Mesodermal cell (in vitro differentiated cells): ENCODE measurements at regions not wholly inside any gene's neighbourhood (a gene's known extent, or its start where the extent isn't known, plus 50 kb on each side); places are given as distances from the start of the nearest gene placed in this dataset.
"Not testable (repeated sequence)": the region's sequence is repeated elsewhere in the genome, so short reads cannot be mapped to it uniquely, and the experiment has no call there.

Experiments
- H3K27ac ChIP-seq: 2 replicates; pipeline ENCODE4 v1.7.0; 2013; ENCODE audit warnings: mild to moderate bottlenecking, low read depth, low read length, moderate library complexity; ENCODE audit not compliant: severe bottlenecking
- H3K36me3 ChIP-seq: 2 replicates; pipeline ENCODE4 v1.7.1; 2013; ENCODE audit warnings: mild to moderate bottlenecking, low read length, moderate library complexity; ENCODE audit not compliant: control insufficient read depth, insufficient read depth
- H3K4me1 ChIP-seq: one replicate; pipeline ENCODE4 v1.7.1; 2013; ENCODE audit warnings: mild to moderate bottlenecking, low read length; ENCODE audit not compliant: insufficient read depth, control insufficient read depth, poor library complexity, severe bottlenecking
- H3K4me3 ChIP-seq: 2 replicates; pipeline ENCODE4 v1.7.0; 2013; ENCODE audit warnings: low read length, control low read depth, mild to moderate bottlenecking; ENCODE audit not compliant: insufficient read depth, poor library complexity, severe bottlenecking; ENCODE audit errors: extremely low read depth
- H3K9me3 ChIP-seq: 2 replicates; pipeline ENCODE4 v1.7.1; 2013; ENCODE audit warnings: mild to moderate bottlenecking, low read length, moderate library complexity; ENCODE audit not compliant: control insufficient read depth
- WGBS, 2 experiments: methylation state at CpG; one replicate each; pipeline ENCODE4 v1.1.5; 2013; ENCODE audit warnings: missing lambda C conversion rate in 2 of 2; ENCODE audit not compliant: insufficient coverage in 2 of 2; 5-methylcytosine and 5-hydroxymethylcytosine counted together

DNA sequence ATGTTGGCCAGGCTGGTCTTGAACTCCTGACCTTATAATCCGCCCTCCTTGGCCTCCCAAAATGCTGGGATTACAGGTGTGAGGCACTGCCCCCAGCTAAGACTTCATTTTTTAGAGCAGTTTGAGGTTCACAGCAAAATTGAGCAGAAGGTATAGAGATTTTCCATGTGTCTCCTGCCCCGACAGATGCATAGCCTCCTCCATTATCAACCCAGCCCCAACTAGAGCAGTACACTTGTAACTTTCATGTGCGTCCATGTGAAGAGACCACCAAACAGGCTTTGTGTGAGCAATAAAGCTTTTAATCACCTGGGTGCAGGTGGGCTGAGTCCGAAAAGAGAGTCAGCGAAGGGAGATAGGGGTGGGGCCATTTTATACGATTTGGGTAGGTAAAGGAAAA lies 179.1 kb downstream of the CD83 start:
- not testable (repeated sequence) for H3K27ac ChIP-seq, H3K9me3 ChIP-seq, H3K4me3 ChIP-seq, H3K4me1 ChIP-seq, H3K36me3 ChIP-seq
- 54 to 55% methylated on average over 4 to 5 of the region's 6 CpGs for WGBS, 2 experiments

DNA sequence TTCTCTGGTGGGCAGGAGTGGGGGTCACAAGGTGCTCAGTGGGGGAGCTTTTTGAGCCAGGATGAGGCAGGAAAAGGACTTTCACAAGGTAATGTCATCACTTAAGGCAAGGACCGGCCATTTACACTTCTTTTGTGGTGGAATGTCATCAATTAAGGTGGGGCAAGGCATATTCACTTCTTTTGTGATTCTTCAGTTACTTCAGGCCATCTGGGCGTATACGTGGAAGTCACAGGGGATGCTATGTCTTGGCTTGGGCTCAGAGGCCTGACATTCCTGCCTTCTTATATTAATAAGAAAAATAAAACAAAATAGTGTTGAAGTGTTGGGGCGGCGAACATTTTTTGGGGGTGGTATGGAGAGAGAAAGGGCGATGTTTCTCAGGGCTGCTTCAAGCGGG lies 179.5 kb downstream of the CD83 start:
- not testable (repeated sequence) for H3K4me1 ChIP-seq, H3K27ac ChIP-seq, H3K4me3 ChIP-seq, H3K9me3 ChIP-seq, H3K36me3 ChIP-seq
- WGBS, 2 experiments, result 57 to 80% methylated on average over 1 of the region's 7 CpGs

DNA sequence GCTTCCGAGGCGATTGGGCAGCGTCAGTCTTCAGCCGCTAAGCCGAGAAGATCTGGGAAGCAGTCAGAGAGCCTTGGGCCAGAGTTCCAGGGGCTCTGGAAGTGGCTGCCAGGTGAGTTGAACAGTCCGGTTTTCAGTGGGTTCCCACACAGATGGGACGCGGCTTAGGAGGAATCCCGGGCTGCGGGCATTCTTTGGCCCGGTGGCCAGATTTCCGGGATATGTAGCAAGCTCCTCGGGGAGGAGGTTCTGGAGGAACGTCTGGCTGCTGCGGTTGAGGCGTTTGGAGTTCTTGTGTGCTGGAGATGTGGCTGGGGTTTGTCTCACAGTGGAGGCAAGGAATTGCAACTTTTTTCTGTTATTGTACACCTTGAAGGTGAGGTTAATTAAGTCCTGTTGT lies 182.6 kb downstream of the CD83 start:
- H3K4me1 ChIP-seq, H3K9me3 ChIP-seq, H3K4me3 ChIP-seq, H3K27ac ChIP-seq, H3K36me3 ChIP-seq: not testable (repeated sequence)
- WGBS, 2 experiments, result 91 to 93% methylated on average over 13 to 16 of the region's 16 CpGs

DNA sequence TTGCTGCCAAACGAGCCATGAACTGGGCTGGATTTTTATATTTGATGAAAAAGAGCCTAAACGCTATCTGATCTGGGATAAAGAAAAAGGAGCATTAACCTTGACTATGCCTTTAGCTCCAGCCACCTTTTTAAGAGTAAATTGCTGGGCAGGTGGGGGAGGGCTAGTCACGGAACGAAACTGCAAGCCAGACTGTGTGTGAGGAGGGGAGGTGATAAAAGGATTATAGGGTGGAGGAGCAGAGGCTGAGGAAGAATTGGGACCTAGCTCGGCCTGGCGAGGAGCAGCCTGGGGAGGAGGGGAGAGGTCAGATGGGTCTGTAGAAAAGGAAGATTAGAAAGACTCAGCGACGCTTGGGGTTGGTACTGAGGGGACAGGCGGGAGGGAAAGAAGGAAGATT lies 183.1 kb downstream of the CD83 start:
- not testable (repeated sequence) for H3K9me3 ChIP-seq, H3K4me1 ChIP-seq, H3K27ac ChIP-seq, H3K36me3 ChIP-seq, H3K4me3 ChIP-seq
- no CpG with 5 or more reads among the region's 9 CpGs for WGBS, 2 experiments

DNA sequence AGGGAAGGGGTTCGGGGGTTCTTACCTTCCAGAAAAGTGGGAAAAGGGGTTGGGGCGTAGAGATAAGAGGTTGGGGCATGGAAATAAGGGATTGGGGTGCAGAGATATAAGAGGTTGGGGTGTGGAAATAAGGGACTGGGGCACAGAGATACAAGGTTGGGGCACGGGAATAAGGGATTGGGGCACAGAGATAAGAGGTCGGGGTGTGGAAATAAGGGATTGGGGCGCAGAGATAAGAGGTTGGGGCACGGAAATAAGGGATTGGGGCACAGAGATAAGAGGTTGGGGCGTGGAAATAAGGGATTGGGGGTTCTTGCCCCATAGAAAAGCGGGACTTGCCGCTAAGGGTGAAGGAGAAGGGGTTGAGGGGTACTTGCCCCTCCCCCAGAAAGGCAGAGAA lies 183.9 kb downstream of the CD83 start:
- not testable (repeated sequence) for H3K4me1 ChIP-seq, H3K9me3 ChIP-seq, H3K4me3 ChIP-seq, H3K36me3 ChIP-seq, H3K27ac ChIP-seq
- 64 to 73% methylated on average over 2 to 3 of the region's 9 CpGs for WGBS, 2 experiments

DNA sequence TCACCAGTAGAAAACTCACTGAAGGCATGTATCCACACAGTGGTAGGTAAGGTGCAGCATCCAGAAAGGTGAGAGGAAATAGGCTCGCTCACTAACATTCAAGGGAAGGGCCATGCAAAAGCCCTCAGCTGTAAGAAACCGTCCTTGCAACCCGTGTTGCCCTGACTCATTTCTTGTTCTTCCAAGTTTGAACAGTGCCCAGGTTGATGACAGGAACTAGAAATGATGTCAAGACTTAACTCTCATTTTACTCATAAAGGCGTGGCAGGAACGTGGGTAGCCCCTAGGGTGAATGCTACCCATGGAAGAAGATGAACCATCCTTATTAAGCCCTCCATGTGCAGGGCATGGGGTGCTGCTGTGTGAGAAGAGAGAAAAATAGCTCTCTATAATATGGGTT lies 187.6 kb downstream of the CD83 start:
- WGBS, 2 experiments, result 91 to 96% methylated on average over 3 of the region's 5 CpGs
- H3K4me3 ChIP-seq, result no peak overlapping the region
- no peaks in the 10 kb centered on the region for H3K9me3 ChIP-seq
- no peak overlapping the region for H3K27ac ChIP-seq
- H3K4me1 ChIP-seq, result no peaks in the 10 kb centered on the region
- H3K36me3 ChIP-seq, result no peaks in the 10 kb centered on the region

DNA sequence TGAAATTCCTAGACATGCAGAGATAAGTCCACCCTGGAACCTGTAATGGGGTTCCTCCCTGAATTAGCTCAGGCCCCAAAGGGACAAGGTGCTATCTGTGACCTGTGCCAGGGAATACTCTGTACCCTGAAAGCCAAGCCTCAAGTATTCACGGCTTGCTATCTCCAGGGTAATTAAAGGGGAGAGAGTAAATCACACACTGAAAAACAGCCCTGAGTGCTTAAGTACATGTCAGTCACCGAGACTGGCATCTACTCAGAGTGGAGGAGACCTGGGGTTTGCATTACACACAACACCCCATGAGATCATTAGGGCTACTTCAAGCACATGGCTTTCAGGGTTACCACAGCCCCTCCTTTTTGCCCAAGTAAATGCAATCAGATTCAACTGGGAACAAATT lies 188.1 kb downstream of the CD83 start:
- Histone ChIP-seq H3K27ac (no peak overlapping the region), H3K4me1 (no peaks in the 10 kb centered on the region), H3K36me3 (no peaks in the 10 kb centered on the region), H3K4me3 (no peak overlapping the region), H3K9me3 (no peaks in the 10 kb centered on the region)
- WGBS, 2 experiments, result 52 to 84% methylated on average over 2 of the region's 2 CpGs

DNA sequence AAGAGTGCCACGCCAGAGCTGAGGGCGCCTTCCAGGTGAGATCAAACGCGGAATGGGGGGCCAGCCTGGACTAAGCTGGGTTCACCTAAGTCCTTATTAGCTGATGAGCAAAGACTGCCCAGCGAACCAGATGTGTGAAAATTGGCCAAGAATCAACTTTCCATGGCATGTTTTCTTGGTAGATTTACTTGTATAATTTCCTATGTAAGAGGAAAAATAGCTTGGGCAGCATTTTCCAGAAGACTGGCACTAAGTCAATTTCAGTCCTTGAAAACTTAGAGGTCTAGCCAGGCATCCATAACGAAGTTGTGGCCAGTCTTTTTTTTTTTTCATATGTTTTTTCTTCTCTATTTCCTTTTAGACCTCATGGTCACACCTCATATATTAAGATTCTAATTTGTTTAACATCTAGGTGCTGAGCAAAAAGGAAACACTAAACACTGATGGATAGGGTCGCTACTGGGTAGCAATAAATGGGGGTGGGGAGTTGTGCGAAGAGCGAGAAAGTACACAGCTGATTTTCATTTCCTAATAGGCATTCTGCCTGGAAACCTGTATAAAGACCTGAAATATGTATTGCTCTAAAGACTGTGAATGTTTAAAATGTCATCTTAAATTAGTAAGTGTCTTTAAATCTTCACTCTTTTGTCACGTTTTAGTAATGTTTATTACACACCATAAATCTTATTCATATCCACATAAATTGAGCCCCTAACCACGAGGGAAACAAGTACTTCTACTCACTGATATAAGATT lies 188.8 kb downstream of the CD83 start:
- Histone ChIP-seq H3K4me1 (no peaks in the 10 kb centered on the region), H3K4me3 (no peak overlapping the region), H3K9me3 (no peaks in the 10 kb centered on the region), H3K36me3 (no peaks in the 10 kb centered on the region), H3K27ac (no peak overlapping the region)
- 92 to 94% methylated on average over 7 to 8 of the region's 11 CpGs for WGBS, 2 experiments

DNA sequence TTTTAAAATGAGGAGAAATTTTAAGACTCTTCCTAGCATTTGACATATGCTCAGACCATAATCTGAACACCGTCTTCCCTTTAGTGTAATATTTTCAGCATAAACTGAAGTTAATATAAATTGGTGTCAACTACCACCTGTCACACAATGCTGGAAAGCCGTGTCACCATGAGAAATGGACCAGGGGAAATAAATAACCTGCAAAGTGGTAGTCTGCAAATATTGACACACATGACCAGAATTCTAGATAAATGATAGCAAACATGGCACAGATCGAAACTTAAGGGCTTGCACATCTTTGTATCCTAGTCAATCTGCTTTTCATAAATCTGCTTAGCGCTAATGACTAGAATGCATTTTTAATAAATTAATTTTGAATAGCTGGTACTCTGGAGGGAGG lies 191.9 kb downstream of the CD83 start:
- H3K4me3 ChIP-seq, result no peak overlapping the region
- no peaks in the 10 kb centered on the region for H3K4me1 ChIP-seq
- no peak overlapping the region for H3K27ac ChIP-seq
- H3K36me3 ChIP-seq, result no peaks in the 10 kb centered on the region
- H3K9me3 ChIP-seq, result no peaks in the 10 kb centered on the region
- 100% methylated on average over 1 of the region's 4 CpGs; no CpG with 5 or more reads in 1 of the 2 experiments for WGBS, 2 experiments

DNA sequence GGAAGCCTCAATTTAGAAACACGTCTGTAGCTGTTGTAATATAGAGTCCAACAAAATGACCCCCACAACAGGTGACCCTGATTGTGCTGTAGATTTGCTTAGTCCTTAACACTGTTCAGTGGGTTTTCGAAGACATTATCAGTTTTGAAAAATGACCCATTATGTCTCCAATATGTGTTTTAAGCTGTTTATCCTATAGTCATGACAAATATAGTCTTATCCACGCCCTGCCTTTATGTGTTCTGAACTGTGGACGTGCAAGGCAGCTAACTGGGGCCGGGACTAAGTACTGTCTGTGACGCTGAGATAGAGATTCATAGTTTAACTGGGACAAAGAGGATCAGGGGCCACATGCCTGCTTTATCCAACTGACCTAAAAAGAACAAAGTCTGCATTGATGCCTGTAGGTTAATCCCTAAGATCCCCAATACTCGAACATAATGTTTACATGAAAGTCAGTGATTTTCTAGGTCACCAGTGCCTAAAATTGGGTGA lies 192.4 kb downstream of the CD83 start:
- no peaks in the 10 kb centered on the region for H3K36me3 ChIP-seq
- H3K4me3 ChIP-seq, result no peak overlapping the region
- H3K4me1 ChIP-seq, result no peaks in the 10 kb centered on the region
- no peaks in the 10 kb centered on the region for H3K9me3 ChIP-seq
- no peak overlapping the region for H3K27ac ChIP-seq
- WGBS, 2 experiments, result 100% methylated on average over 4 to 5 of the region's 7 CpGs

DNA sequence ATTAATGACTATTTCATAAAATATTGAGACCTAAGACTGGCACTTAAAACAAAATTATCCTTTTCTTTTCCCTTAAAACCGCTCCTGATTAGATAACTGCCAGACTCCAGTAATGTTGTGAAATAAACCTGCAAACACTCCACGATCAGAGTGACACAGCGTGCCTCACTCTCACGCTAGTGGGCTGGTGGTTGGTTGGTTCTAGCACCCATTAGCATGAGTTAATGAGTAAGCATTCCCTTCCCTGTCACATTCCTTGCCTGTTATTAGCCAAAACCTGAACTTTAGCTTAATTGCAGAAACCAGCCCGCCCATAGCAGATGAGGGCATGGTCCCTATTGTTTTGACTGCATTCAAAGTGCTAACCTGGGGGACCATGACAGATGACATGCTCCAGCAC lies 193.4 kb downstream of the CD83 start:
- no peaks in the 10 kb centered on the region for H3K4me1 ChIP-seq
- H3K36me3 ChIP-seq, result no peaks in the 10 kb centered on the region
- no peaks in the 10 kb centered on the region for H3K9me3 ChIP-seq
- no peak overlapping the region for H3K4me3 ChIP-seq
- H3K27ac ChIP-seq, result no peak overlapping the region
- WGBS, 2 experiments, result 76 to 82% methylated on average over 3 to 4 of the region's 5 CpGs
